Fibroblast of lung (primary cell): ENCODE measurements at regions not wholly inside any gene's neighbourhood (a gene's known extent, or its start where the extent isn't known, plus 50 kb on each side); places are given as distances from the start of the nearest gene placed in this dataset.

ENCODE experiments used
- DNase-seq, 2 donors: peaks; one replicate each; pipeline versions ENCODE4 v3.0.0 to v3.0.0-alpha.2; 2010; ENCODE audit warnings: low read depth in 2 of 2
- H2AFZ ChIP-seq: 2 replicates; pipeline ENCODE4 v1.5.1; 2012; ENCODE audit warnings: low read length, control low read depth, inconsistent platforms
- H3K27ac ChIP-seq: 2 replicates; pipeline ENCODE4 v1.5.1; 2011; ENCODE audit warnings: low read length, control low read depth; ENCODE audit not compliant: insufficient read depth
- H3K27me3 ChIP-seq: 2 replicates; pipeline ENCODE4 v1.5.1; 2011; ENCODE audit warnings: mild to moderate bottlenecking, low read length; ENCODE audit not compliant: control insufficient read depth, insufficient read depth
- H3K36me3 ChIP-seq: 2 replicates; pipeline ENCODE4 v1.5.1; 2011; ENCODE audit warnings: low read length; ENCODE audit not compliant: control insufficient read depth, insufficient read depth
- H3K4me1 ChIP-seq: 2 replicates; pipeline ENCODE4 v1.5.1; 2011; ENCODE audit warnings: low read length; ENCODE audit not compliant: control insufficient read depth, insufficient read depth; ENCODE audit errors: extremely low read depth
- H3K4me2 ChIP-seq: 2 replicates; pipeline ENCODE4 v1.5.1; 2011; ENCODE audit warnings: low read length, control low read depth; ENCODE audit not compliant: insufficient read depth; ENCODE audit errors: extremely low read depth
- H3K4me3 ChIP-seq, 4 experiments: fragments of 200-600 bp in 1 of 4; sonication (generic) in 1 of 4; replicated peaks in 1 of 4; 2 replicates each; pipeline ENCODE4 v1.5.1; 2011 to 2016; ENCODE audit warnings: low read length in 4 of 4, low read depth in 3 of 4, mild to moderate bottlenecking in 3 of 4, control low read depth in 2 of 4, inconsistent platforms in 1 of 4, mixed read lengths in 1 of 4; ENCODE audit not compliant: insufficient read depth in 1 of 4; ENCODE audit errors: control extremely low read depth in 1 of 4
- H3K79me2 ChIP-seq: 2 replicates; pipeline ENCODE4 v1.5.1; 2012; ENCODE audit warnings: mild to moderate bottlenecking, low read length, inconsistent platforms; ENCODE audit not compliant: control insufficient read depth, insufficient read depth
- H3K9ac ChIP-seq: 2 replicates; pipeline ENCODE4 v1.5.1; 2011; ENCODE audit warnings: mild to moderate bottlenecking, low read length, control low read depth; ENCODE audit not compliant: insufficient read depth
- H3K9me3 ChIP-seq: 2 replicates; pipeline ENCODE4 v1.5.1; 2012; ENCODE audit warnings: low read depth, low read length; ENCODE audit not compliant: control insufficient read depth, insufficient read depth
- H4K20me1 ChIP-seq: 2 replicates; pipeline ENCODE4 v1.5.1; 2011; ENCODE audit warnings: low read length; ENCODE audit not compliant: control insufficient read depth, insufficient read depth; ENCODE audit errors: extremely low read depth
- CTCF ChIP-seq, 2 donors: IDR thresholded peaks in 1 of 2; conservative IDR thresholded peaks in 1 of 2; 1 replicate in 1 of 2; 2 replicates in 1 of 2; pipeline ENCODE4 v1.5.1; 2011 to 2012; ENCODE audit warnings: low read length in 2 of 2, control low read depth in 1 of 2, inconsistent platforms in 1 of 2, low read depth in 1 of 2, mild to moderate bottlenecking in 1 of 2
- EZH2 ChIP-seq: IDR thresholded peaks from 2 replicates; pipeline ENCODE4 v1.5.1; 2012; ENCODE audit warnings: low read length, control low read depth, mild to moderate bottlenecking; ENCODE audit errors: missing control alignments

- Histone ChIP-seq H4K20me1 (no peaks in the 10 kb centered on the region), H3K79me2 (no peaks in the 10 kb centered on the region), H3K4me3 (no peak overlapping the region), H2AFZ (no peak overlapping the region), H3K4me2 (no peak overlapping the region), H3K27ac (no peak overlapping the region), H3K9ac (no peak overlapping the region), H3K4me1 (no peaks in the 10 kb centered on the region), H3K9me3 (no peaks in the 10 kb centered on the region), H3K36me3 (no peaks in the 10 kb centered on the region), H3K27me3 (no peaks in the 10 kb centered on the region)
- no peak for DNase-seq
- no peak for TF ChIP-seq CTCF (conservative IDR thresholded peaks at IDR 0.05 in 1 of 2, IDR thresholded peaks at IDR 0.05 in 1 of 2; ENCODE audit: low read depth in 1 of 2, low read length in 2 of 2)
- TF ChIP-seq EZH2 = no peak
Measured at GRCh38 chr17:6233339-6233738, 163.2 kb downstream of the WSCD1 start.

- no peak overlapping the region for H3K4me3 ChIP-seq
- no peaks in the 10 kb centered on the region for H3K4me1 ChIP-seq
- H2AFZ ChIP-seq = no peak overlapping the region
- H3K27me3 ChIP-seq = no peaks in the 10 kb centered on the region
- H3K36me3 ChIP-seq = no peaks in the 10 kb centered on the region
- H4K20me1 ChIP-seq = no peaks in the 10 kb centered on the region
- H3K9ac ChIP-seq = no peak overlapping the region
- DNase-seq = no peak
- H3K4me2 ChIP-seq = no peak overlapping the region
- no peaks in the 10 kb centered on the region for H3K79me2 ChIP-seq
- H3K27ac ChIP-seq = no peak overlapping the region
- no peak for TF ChIP-seq CTCF (conservative IDR thresholded peaks at IDR 0.05 in 1 of 2, IDR thresholded peaks at IDR 0.05 in 1 of 2; ENCODE audit: low read depth in 1 of 2, low read length in 2 of 2)
- no peak for TF ChIP-seq EZH2
- H3K9me3 ChIP-seq = no peaks in the 10 kb centered on the region
Measured at GRCh38 chr17:6232732-6233101, 162.5 kb downstream of the WSCD1 start.

GRCh38 chr17:6231886-6232731 lies 161.9 kb downstream of the WSCD1 start:
- no peaks in the 10 kb centered on the region for H3K79me2 ChIP-seq
- H3K27me3 ChIP-seq = no peaks in the 10 kb centered on the region
- H3K4me3 ChIP-seq = no peak overlapping the region
- DNase-seq = peak; percentile 3 to 69
- no peaks in the 10 kb centered on the region for H3K36me3 ChIP-seq
- H4K20me1 ChIP-seq = no peaks in the 10 kb centered on the region
- no peak overlapping the region for H3K9ac ChIP-seq
- no peak overlapping the region for H3K4me2 ChIP-seq
- TF ChIP-seq CTCF (conservative IDR thresholded peaks at IDR 0.05 in 1 of 2, IDR thresholded peaks at IDR 0.05 in 1 of 2; ENCODE audit: low read depth in 1 of 2, low read length in 2 of 2) (no peak), EZH2 (no peak)
- H3K27ac ChIP-seq = no peak overlapping the region
- H3K9me3 ChIP-seq = no peaks in the 10 kb centered on the region
- H2AFZ ChIP-seq = no peak overlapping the region
- H3K4me1 ChIP-seq = no peaks in the 10 kb centered on the region
